ENCODE measurements at regions not wholly inside any gene's neighbourhood (a gene's known extent, or its start where the extent isn't known, plus 50 kb on each side); places are given as distances from the start of the nearest gene placed in this dataset.
"Not testable (repeated sequence)": the region's sequence is repeated elsewhere in the genome, so short reads cannot be mapped to it uniquely, and the experiment has no call there.

- H3K36me3 Mint-ChIP-seq (ENCODE audit: low read depth, unreplicated experiment): no peaks in the 10 kb centered on the region
- no peak overlapping the region for H3K4me3 Mint-ChIP-seq (ENCODE audit: unreplicated experiment)
- no peaks in the 10 kb centered on the region for H3K9me3 Mint-ChIP-seq (ENCODE audit: unreplicated experiment)
- DNase-seq (ENCODE audit: low spot score): no peak
- H3K27me3 Mint-ChIP-seq (ENCODE audit: unreplicated experiment): peaks cover under 1% of the 10 kb centered on the region
- TF ChIP-seq CTCF (IDR thresholded peaks at IDR 0.05; ENCODE audit: unreplicated experiment): no peak
- no peaks in the 10 kb centered on the region for H3K4me1 Mint-ChIP-seq (ENCODE audit: unreplicated experiment)
- H3K27ac Mint-ChIP-seq (ENCODE audit: unreplicated experiment): no peak overlapping the region
These were observed 98.5 kb upstream of the RHOBTB1 start for GRCh38 chr10:61042533-61042932.

- Mint-ChIP-seq H3K9me3 (ENCODE audit: unreplicated experiment) (no peaks in the 10 kb centered on the region), H3K36me3 (ENCODE audit: low read depth, unreplicated experiment) (no peaks in the 10 kb centered on the region), H3K4me1 (ENCODE audit: unreplicated experiment) (no peaks in the 10 kb centered on the region), H3K4me3 (ENCODE audit: unreplicated experiment) (no peak overlapping the region), H3K27me3 (ENCODE audit: unreplicated experiment) (no peaks in the 10 kb centered on the region), H3K27ac (ENCODE audit: unreplicated experiment) (no peak overlapping the region)
- no peak for DNase-seq (ENCODE audit: low spot score)
- TF ChIP-seq CTCF (IDR thresholded peaks at IDR 0.05; ENCODE audit: unreplicated experiment): no peak
These were observed 96.5 kb upstream of the RHOBTB1 start for GRCh38 chr10:61040399-61041016.

GRCh38 chr10:61039868-61040267 is 95.9 kb upstream of the RHOBTB1 start:
- TF ChIP-seq CTCF (IDR thresholded peaks at IDR 0.05; ENCODE audit: unreplicated experiment): no peak
- H3K27me3 Mint-ChIP-seq (ENCODE audit: unreplicated experiment): no peaks in the 10 kb centered on the region
- no peak for DNase-seq (ENCODE audit: low spot score)
- H3K36me3 Mint-ChIP-seq (ENCODE audit: low read depth, unreplicated experiment): no peaks in the 10 kb centered on the region
- no peak overlapping the region for H3K4me3 Mint-ChIP-seq (ENCODE audit: unreplicated experiment)
- H3K9me3 Mint-ChIP-seq (ENCODE audit: unreplicated experiment): no peaks in the 10 kb centered on the region
- no peaks in the 10 kb centered on the region for H3K4me1 Mint-ChIP-seq (ENCODE audit: unreplicated experiment)
- no peak overlapping the region for H3K27ac Mint-ChIP-seq (ENCODE audit: unreplicated experiment)

- not testable (repeated sequence) for DNase-seq (ENCODE audit: low spot score); H3K27ac Mint-ChIP-seq (ENCODE audit: unreplicated experiment); H3K27me3 Mint-ChIP-seq (ENCODE audit: unreplicated experiment); H3K36me3 Mint-ChIP-seq (ENCODE audit: low read depth, unreplicated experiment); H3K4me1 Mint-ChIP-seq (ENCODE audit: unreplicated experiment); H3K4me3 Mint-ChIP-seq (ENCODE audit: unreplicated experiment); H3K9me3 Mint-ChIP-seq (ENCODE audit: unreplicated experiment)
These were observed 93.4 kb upstream of the RHOBTB1 start for GRCh38 chr10:61037261-61037830.

- not testable (repeated sequence) for H3K9me3 Mint-ChIP-seq (ENCODE audit: unreplicated experiment); H3K36me3 Mint-ChIP-seq (ENCODE audit: low read depth, unreplicated experiment); H3K27me3 Mint-ChIP-seq (ENCODE audit: unreplicated experiment); H3K4me1 Mint-ChIP-seq (ENCODE audit: unreplicated experiment); H3K4me3 Mint-ChIP-seq (ENCODE audit: unreplicated experiment); H3K27ac Mint-ChIP-seq (ENCODE audit: unreplicated experiment); DNase-seq (ENCODE audit: low spot score)
These were observed 92.2 kb upstream of the RHOBTB1 start for GRCh38 chr10:61036148-61036547.

GRCh38 chr10:61031341-61031740 is 87.4 kb upstream of the RHOBTB1 start:
- no peak for TF ChIP-seq CTCF (IDR thresholded peaks at IDR 0.05; ENCODE audit: unreplicated experiment)
- Mint-ChIP-seq H3K9me3 (ENCODE audit: unreplicated experiment) (no peaks in the 10 kb centered on the region), H3K27ac (ENCODE audit: unreplicated experiment) (no peak overlapping the region), H3K36me3 (ENCODE audit: low read depth, unreplicated experiment) (no peaks in the 10 kb centered on the region), H3K4me3 (ENCODE audit: unreplicated experiment) (no peak overlapping the region), H3K4me1 (ENCODE audit: unreplicated experiment) (no peaks in the 10 kb centered on the region), H3K27me3 (ENCODE audit: unreplicated experiment) (peaks cover 7% of the 10 kb centered on the region)
- no peak for DNase-seq (ENCODE audit: low spot score)
